ENCODE measurements at regions not wholly inside any gene's neighbourhood (a gene's known extent, or its start where the extent isn't known, plus 50 kb on each side); places are given as distances from the start of the nearest gene placed in this dataset.

- TF ChIP-seq, protein P1, sequence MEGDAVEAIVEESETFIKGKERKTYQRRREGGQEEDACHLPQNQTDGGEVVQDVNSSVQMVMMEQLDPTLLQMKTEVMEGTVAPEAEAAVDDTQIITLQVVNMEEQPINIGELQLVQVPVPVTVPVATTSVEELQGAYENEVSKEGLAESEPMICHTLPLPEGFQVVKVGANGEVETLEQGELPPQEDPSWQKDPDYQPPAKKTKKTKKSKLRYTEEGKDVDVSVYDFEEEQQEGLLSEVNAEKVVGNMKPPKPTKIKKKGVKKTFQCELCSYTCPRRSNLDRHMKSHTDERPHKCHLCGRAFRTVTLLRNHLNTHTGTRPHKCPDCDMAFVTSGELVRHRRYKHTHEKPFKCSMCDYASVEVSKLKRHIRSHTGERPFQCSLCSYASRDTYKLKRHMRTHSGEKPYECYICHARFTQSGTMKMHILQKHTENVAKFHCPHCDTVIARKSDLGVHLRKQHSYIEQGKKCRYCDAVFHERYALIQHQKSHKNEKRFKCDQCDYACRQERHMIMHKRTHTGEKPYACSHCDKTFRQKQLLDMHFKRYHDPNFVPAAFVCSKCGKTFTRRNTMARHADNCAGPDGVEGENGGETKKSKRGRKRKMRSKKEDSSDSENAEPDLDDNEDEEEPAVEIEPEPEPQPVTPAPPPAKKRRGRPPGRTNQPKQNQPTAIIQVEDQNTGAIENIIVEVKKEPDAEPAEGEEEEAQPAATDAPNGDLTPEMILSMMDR (IDR thresholded peaks at IDR 0.05), result no peak
- TF ChIP-seq EP300 (IDR thresholded peaks at IDR 0.05) (no peak), POLR2AphosphoS5 (IDR thresholded peaks at IDR 0.05) (no peak), POLR2A (IDR thresholded peaks at IDR 0.05; ENCODE audit: low read depth) (no peak)
Measured at GRCh38 chr5:71771191-71771590, 52.1 kb downstream of the CARTPT start.

Data from esophagus muscularis mucosa (tissue), 4 donors.